GM23338 (cell line): ENCODE measurements at regions not wholly inside any gene's neighbourhood (a gene's known extent, or its start where the extent isn't known, plus 50 kb on each side); places are given as distances from the start of the nearest gene placed in this dataset.

Source experiments
- ATAC-seq: fragments of 200-7000 bp; cut with Tn5 transposase; 3 replicates; pipeline ENCODE4 v1.9.1; 2020
- DNase-seq: peaks from one replicate; pipeline ENCODE4 v3.0.0-alpha.2; 2015; ENCODE audit warnings: low spot score
- H2AFZ ChIP-seq: fragments of 200-600 bp; sonication (generic); 2 replicates; pipeline ENCODE4 v1.8.0; 2016; ENCODE audit warnings: antibody characterized with exemption, mild to moderate bottlenecking, moderate library complexity
- H3F3A ChIP-seq: fragments of 200-600 bp; sonication (generic); replicated peaks from 2 replicates; pipeline ENCODE4 v1.8.0; 2017; ENCODE audit warnings: antibody characterized with exemption, mixed run types, low read depth
- H3K27ac ChIP-seq: fragments of 200-600 bp; sonication (generic); 2 replicates; pipeline ENCODE4 v1.6.1; 2016; ENCODE audit warnings: low read depth
- H3K27me3 ChIP-seq: fragments of 200-600 bp; sonication (generic); 2 replicates; pipeline ENCODE4 v1.8.0; 2016; ENCODE audit warnings: mild to moderate bottlenecking, mixed run types, moderate library complexity; ENCODE audit not compliant: insufficient read depth
- H3K36me3 ChIP-seq: fragments of 200-600 bp; sonication (generic); 2 replicates; pipeline ENCODE4 v1.8.0; 2016; ENCODE audit warnings: mild to moderate bottlenecking; ENCODE audit not compliant: insufficient read depth
- H3K4me1 ChIP-seq: fragments of 200-600 bp; sonication (generic); 2 replicates; pipeline ENCODE4 v1.8.0; 2016; ENCODE audit warnings: mild to moderate bottlenecking, moderate library complexity; ENCODE audit not compliant: insufficient read depth
- H3K4me2 ChIP-seq: fragments of 200-600 bp; sonication (generic); 2 replicates; pipeline ENCODE4 v1.7.1; 2017; ENCODE audit warnings: mixed run types
- H3K4me3 ChIP-seq: fragments of 200-600 bp; sonication (generic); 2 replicates; pipeline ENCODE4 v1.6.1; 2016; ENCODE audit warnings: mixed run types
- H3K79me2 ChIP-seq: fragments of 200-600 bp; sonication (generic); replicated peaks from 2 replicates; pipeline ENCODE4 v1.8.0; 2017; ENCODE audit warnings: mild to moderate bottlenecking; ENCODE audit not compliant: insufficient read depth
- H3K9me2 ChIP-seq: fragments of 200-600 bp; sonication (generic); 2 replicates; pipeline ENCODE4 v1.8.0; 2017; ENCODE audit not compliant: insufficient read depth
- H4K20me1 ChIP-seq: fragments of 200-600 bp; sonication (generic); replicated peaks from 2 replicates; pipeline ENCODE4 v1.8.0; 2017; ENCODE audit warnings: mild to moderate bottlenecking; ENCODE audit not compliant: insufficient read depth
- H3K27ac Mint-ChIP-seq: 2 replicates; pipeline ENCODE4 v1.8.0; 2020; ENCODE audit warnings: inconsistent platforms, mild to moderate bottlenecking, moderate library complexity, mixed read lengths
- H3K27me3 Mint-ChIP-seq: 3 replicates; pipeline ENCODE4 v1.8.0; 2022; ENCODE audit warnings: low read depth, mild to moderate bottlenecking, moderate library complexity, mixed read lengths, inconsistent platforms; ENCODE audit not compliant: insufficient read depth, poor library complexity
- H3K36me3 Mint-ChIP-seq: 3 replicates; pipeline ENCODE4 v1.8.0; 2021; ENCODE audit warnings: low read depth, mild to moderate bottlenecking, inconsistent platforms, moderate library complexity, mixed read lengths
- H3K4me1 Mint-ChIP-seq: 3 replicates; pipeline ENCODE4 v1.8.0; 2020; ENCODE audit warnings: mild to moderate bottlenecking, inconsistent platforms, mixed read lengths
- H3K4me3 Mint-ChIP-seq: 3 replicates; pipeline ENCODE4 v1.8.0; 2021; ENCODE audit warnings: moderate library complexity, mild to moderate bottlenecking, inconsistent platforms, mixed read lengths
- H3K9me3 Mint-ChIP-seq: 3 replicates; pipeline ENCODE4 v1.8.0; 2020; ENCODE audit warnings: moderate library complexity, mild to moderate bottlenecking, inconsistent platforms, mixed read lengths
- CTCF ChIP-seq, 2 experiments: fragments of 200-600 bp in 1 of 2; sonication (generic) in 1 of 2; conservative IDR thresholded peaks; 2 replicates each; pipeline versions ENCODE4 v1.5.1 to v1.6.1; 2016 to 2017; ENCODE audit warnings: antibody characterized with exemption in 2 of 2, low read depth in 2 of 2, mild to moderate bottlenecking in 2 of 2, moderate library complexity in 1 of 2
- ZNF462 ChIP-seq: fragments of 250-450 bp; sonication (Bioruptor Pico); IDR thresholded peaks from 2 replicates; pipeline ENCODE4 v1.5.0; 2020; ENCODE audit warnings: mild to moderate bottlenecking, moderate library complexity

GRCh38 chr11:24234822-24235508, 261.9 kb upstream of the LUZP2 start:
- TF ChIP-seq CTCF (conservative IDR thresholded peaks at IDR 0.05; ENCODE audit: low read depth in 2 of 2) (peak in 1 of 2 experiments; percentile 22; a peak in 1 of 4 replicates), ZNF462 (CRISPR knock-in tag) (no peak)
- no peaks in the 10 kb centered on the region for H3K79me2 ChIP-seq
- Mint-ChIP-seq H3K9me3 (no peaks in the 10 kb centered on the region; the same call in 2 of the 3 replicates), H3K27ac (no peak overlapping the region), H3K27me3 (no peaks in the 10 kb centered on the region), H3K4me3 (no peak overlapping the region), H3K36me3 (no peaks in the 10 kb centered on the region), H3K4me1 (no peaks in the 10 kb centered on the region)
- ATAC-seq, result no peak; the same call in 2 of the 3 replicates
- no peak overlapping the region for H3K4me3 ChIP-seq
- H3F3A ChIP-seq, result no peaks in the 10 kb centered on the region
- no peaks in the 10 kb centered on the region for H4K20me1 ChIP-seq
- H3K36me3 ChIP-seq, result no peaks in the 10 kb centered on the region
- no peak overlapping the region for H3K4me2 ChIP-seq
- DNase-seq, result peak; percentile 21
- H3K27ac ChIP-seq, result no peak overlapping the region
- H3K27me3 ChIP-seq, result no peaks in the 10 kb centered on the region
- no peak overlapping the region for H2AFZ ChIP-seq
- no peaks in the 10 kb centered on the region for H3K9me2 ChIP-seq
- no peaks in the 10 kb centered on the region for H3K4me1 ChIP-seq
